ENCODE measurements at regions not wholly inside any gene's neighbourhood (a gene's known extent, or its start where the extent isn't known, plus 50 kb on each side); places are given as distances from the start of the nearest gene placed in this dataset.

GRCh38 chr2:221272729-221273128 lies 299.4 kb downstream of the EPHA4 start:
- Histone ChIP-seq H3K27ac (ENCODE audit: low read depth, low read length) (no peak overlapping the region), H3K23ac (ENCODE audit: low read length) (no peak overlapping the region), H3K79me1 (ENCODE audit: low read length) (no peaks in the 10 kb centered on the region), H3K18ac (ENCODE audit: low read length) (no peak overlapping the region), H3K56ac (ENCODE audit: low read length) (no peak overlapping the region), H2BK15ac (replicated peaks; ENCODE audit: low read depth) (no peak overlapping the region), H3K79me2 (ENCODE audit: control insufficient read depth, insufficient read depth, low read length) (no peaks in the 10 kb centered on the region), H4K8ac (ENCODE audit: low read depth, low read length) (no peak overlapping the region), H3K27me3 (ENCODE audit: insufficient read depth, low read length, poor library complexity) (no peaks in the 10 kb centered on the region), H2BK120ac (ENCODE audit: low read depth, low read length) (no peak overlapping the region), H2AK5ac (ENCODE audit: low read length) (no peak overlapping the region), H4K5ac (ENCODE audit: low read length) (no peak overlapping the region), H3K4me3 (ENCODE audit: low read length) (no peak overlapping the region), H3K4me1 (ENCODE audit: control insufficient read depth, low read depth, low read length) (no peaks in the 10 kb centered on the region), H3K9ac (ENCODE audit: low read length) (no peak overlapping the region), H3K36me3 (ENCODE audit: control insufficient read depth, insufficient read depth, low read length) (no peaks in the 10 kb centered on the region), H3K4me2 (ENCODE audit: low read length) (no peak overlapping the region), H2BK5ac (ENCODE audit: low read length) (no peak overlapping the region), H3K4ac (ENCODE audit: low read depth, low read length) (no peak overlapping the region)
- no CpG with 5 or more reads among the region's 3 CpGs for WGBS (ENCODE audit: extremely low coverage, insufficient coverage, low lambda C conversion rate)
- no peak for DNase-seq

- no peaks in the 10 kb centered on the region for H3K27me3 ChIP-seq (ENCODE audit: insufficient read depth, low read length, poor library complexity)
- no peak overlapping the region for H3K4me2 ChIP-seq (ENCODE audit: low read length)
- H3K4ac ChIP-seq (ENCODE audit: low read depth, low read length) = no peak overlapping the region
- no peak overlapping the region for H2BK120ac ChIP-seq (ENCODE audit: low read depth, low read length)
- no peak overlapping the region for H2BK15ac ChIP-seq (replicated peaks; ENCODE audit: low read depth)
- H3K4me1 ChIP-seq (ENCODE audit: control insufficient read depth, low read depth, low read length) = no peaks in the 10 kb centered on the region
- no peak overlapping the region for H3K18ac ChIP-seq (ENCODE audit: low read length)
- H2AK5ac ChIP-seq (ENCODE audit: low read length) = no peak overlapping the region
- WGBS (ENCODE audit: extremely low coverage, insufficient coverage, low lambda C conversion rate) = no CpG with 5 or more reads among the region's 1 CpG
- no peak overlapping the region for H2BK5ac ChIP-seq (ENCODE audit: low read length)
- H3K9ac ChIP-seq (ENCODE audit: low read length) = no peak overlapping the region
- no peak overlapping the region for H3K56ac ChIP-seq (ENCODE audit: low read length)
- no peak for DNase-seq
- no peaks in the 10 kb centered on the region for H3K36me3 ChIP-seq (ENCODE audit: control insufficient read depth, insufficient read depth, low read length)
- H4K8ac ChIP-seq (ENCODE audit: low read depth, low read length) = no peak overlapping the region
- no peak overlapping the region for H4K5ac ChIP-seq (ENCODE audit: low read length)
- no peaks in the 10 kb centered on the region for H3K79me1 ChIP-seq (ENCODE audit: low read length)
- no peaks in the 10 kb centered on the region for H3K79me2 ChIP-seq (ENCODE audit: control insufficient read depth, insufficient read depth, low read length)
- no peak overlapping the region for H3K23ac ChIP-seq (ENCODE audit: low read length)
- H3K27ac ChIP-seq (ENCODE audit: low read depth, low read length) = no peak overlapping the region
- H3K4me3 ChIP-seq (ENCODE audit: low read length) = no peak overlapping the region
Measured at GRCh38 chr2:221276033-221276432, 296.1 kb downstream of the EPHA4 start.

DNA sequence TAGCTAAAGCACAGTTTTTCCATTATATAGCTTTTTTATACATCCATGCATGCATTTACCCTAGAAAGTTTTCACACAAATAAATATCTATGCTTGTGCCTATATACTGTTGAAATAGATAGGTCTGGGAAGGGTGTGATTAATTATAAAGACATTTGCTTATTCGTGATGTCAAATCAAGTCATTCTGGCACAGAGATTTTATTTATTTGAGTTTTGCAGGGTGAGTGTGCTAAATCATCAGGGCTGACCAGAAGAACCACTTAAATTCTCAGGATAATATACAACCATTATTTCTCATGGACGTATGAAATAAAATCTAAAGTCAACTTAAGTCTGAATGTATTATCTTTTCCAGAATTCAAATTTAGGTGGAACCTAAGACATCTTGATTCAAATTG lies 295.5 kb downstream of the EPHA4 start:
- no peaks in the 10 kb centered on the region for H3K27me3 ChIP-seq (ENCODE audit: insufficient read depth, low read length, poor library complexity)
- no peaks in the 10 kb centered on the region for H3K79me2 ChIP-seq (ENCODE audit: control insufficient read depth, insufficient read depth, low read length)
- H4K8ac ChIP-seq (ENCODE audit: low read depth, low read length) = no peak overlapping the region
- H3K79me1 ChIP-seq (ENCODE audit: low read length) = no peaks in the 10 kb centered on the region
- no peak overlapping the region for H3K56ac ChIP-seq (ENCODE audit: low read length)
- H2BK120ac ChIP-seq (ENCODE audit: low read depth, low read length) = no peak overlapping the region
- H3K23ac ChIP-seq (ENCODE audit: low read length) = no peak overlapping the region
- H3K9ac ChIP-seq (ENCODE audit: low read length) = no peak overlapping the region
- no peaks in the 10 kb centered on the region for H3K4me1 ChIP-seq (ENCODE audit: control insufficient read depth, low read depth, low read length)
- H2BK15ac ChIP-seq (replicated peaks; ENCODE audit: low read depth) = no peak overlapping the region
- no peak overlapping the region for H3K18ac ChIP-seq (ENCODE audit: low read length)
- H4K5ac ChIP-seq (ENCODE audit: low read length) = no peak overlapping the region
- H3K36me3 ChIP-seq (ENCODE audit: control insufficient read depth, insufficient read depth, low read length) = no peaks in the 10 kb centered on the region
- H3K4me2 ChIP-seq (ENCODE audit: low read length) = no peak overlapping the region
- no CpG with 5 or more reads among the region's 2 CpGs for WGBS (ENCODE audit: extremely low coverage, insufficient coverage, low lambda C conversion rate)
- no peak overlapping the region for H3K27ac ChIP-seq (ENCODE audit: low read depth, low read length)
- no peak overlapping the region for H2AK5ac ChIP-seq (ENCODE audit: low read length)
- DNase-seq = no peak
- H2BK5ac ChIP-seq (ENCODE audit: low read length) = no peak overlapping the region
- H3K4me3 ChIP-seq (ENCODE audit: low read length) = no peak overlapping the region
- no peak overlapping the region for H3K4ac ChIP-seq (ENCODE audit: low read depth, low read length)

GRCh38 chr2:221282386-221282785 lies 289.7 kb downstream of the EPHA4 start:
- no peak overlapping the region for H4K8ac ChIP-seq (ENCODE audit: low read depth, low read length)
- H3K79me1 ChIP-seq (ENCODE audit: low read length) = no peaks in the 10 kb centered on the region
- no peak overlapping the region for H3K56ac ChIP-seq (ENCODE audit: low read length)
- no CpG with 5 or more reads among the region's 4 CpGs for WGBS (ENCODE audit: extremely low coverage, insufficient coverage, low lambda C conversion rate)
- H3K27me3 ChIP-seq (ENCODE audit: insufficient read depth, low read length, poor library complexity) = no peaks in the 10 kb centered on the region
- H3K36me3 ChIP-seq (ENCODE audit: control insufficient read depth, insufficient read depth, low read length) = no peaks in the 10 kb centered on the region
- no peak overlapping the region for H2AK5ac ChIP-seq (ENCODE audit: low read length)
- no peak overlapping the region for H3K27ac ChIP-seq (ENCODE audit: low read depth, low read length)
- H3K4me3 ChIP-seq (ENCODE audit: low read length) = no peak overlapping the region
- H2BK15ac ChIP-seq (replicated peaks; ENCODE audit: low read depth) = no peak overlapping the region
- H3K9ac ChIP-seq (ENCODE audit: low read length) = no peak overlapping the region
- H2BK5ac ChIP-seq (ENCODE audit: low read length) = no peak overlapping the region
- no peak overlapping the region for H3K4me2 ChIP-seq (ENCODE audit: low read length)
- H3K23ac ChIP-seq (ENCODE audit: low read length) = no peak overlapping the region
- no peaks in the 10 kb centered on the region for H3K4me1 ChIP-seq (ENCODE audit: control insufficient read depth, low read depth, low read length)
- no peak overlapping the region for H3K18ac ChIP-seq (ENCODE audit: low read length)
- peak; percentile 68 for DNase-seq
- H3K79me2 ChIP-seq (ENCODE audit: control insufficient read depth, insufficient read depth, low read length) = no peaks in the 10 kb centered on the region
- no peak overlapping the region for H2BK120ac ChIP-seq (ENCODE audit: low read depth, low read length)
- H4K5ac ChIP-seq (ENCODE audit: low read length) = no peak overlapping the region
- H3K4ac ChIP-seq (ENCODE audit: low read depth, low read length) = no peak overlapping the region

DNA sequence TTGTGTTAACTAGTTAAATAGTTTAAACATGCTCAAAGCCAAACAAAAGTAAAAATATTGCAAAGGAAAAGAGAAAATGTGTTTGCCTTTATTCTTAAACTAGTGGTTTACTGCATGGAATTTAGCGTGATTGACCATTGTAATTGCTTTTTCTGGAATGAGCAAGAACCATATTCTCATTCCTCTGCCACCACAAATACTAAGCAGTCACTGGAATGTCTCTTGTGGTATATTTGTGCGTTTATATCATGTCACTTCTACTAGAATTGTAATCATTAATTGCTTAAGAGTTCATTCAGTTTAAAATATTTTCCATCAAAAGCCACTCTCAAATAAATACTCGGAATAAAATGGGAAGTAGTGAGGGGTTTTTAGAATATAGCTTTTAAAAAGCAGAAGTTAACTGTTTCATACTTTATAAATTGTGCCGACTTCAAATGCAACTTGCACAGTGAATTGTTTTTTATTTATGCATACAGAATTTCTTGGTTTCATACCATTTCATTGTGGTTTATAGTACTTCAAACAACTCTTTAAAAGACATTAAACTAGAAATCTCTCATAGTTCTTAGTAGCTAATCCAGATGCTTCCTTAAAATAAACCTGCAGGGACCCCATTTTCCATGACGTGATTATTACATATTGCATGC lies 288.1 kb downstream of the EPHA4 start:
- no peak overlapping the region for H3K4me3 ChIP-seq (ENCODE audit: low read length)
- DNase-seq = no peak
- H3K27me3 ChIP-seq (ENCODE audit: insufficient read depth, low read length, poor library complexity) = no peaks in the 10 kb centered on the region
- H3K4ac ChIP-seq (ENCODE audit: low read depth, low read length) = no peak overlapping the region
- H3K56ac ChIP-seq (ENCODE audit: low read length) = no peak overlapping the region
- H3K4me2 ChIP-seq (ENCODE audit: low read length) = no peak overlapping the region
- no peaks in the 10 kb centered on the region for H3K79me2 ChIP-seq (ENCODE audit: control insufficient read depth, insufficient read depth, low read length)
- H2AK5ac ChIP-seq (ENCODE audit: low read length) = no peak overlapping the region
- H3K79me1 ChIP-seq (ENCODE audit: low read length) = no peaks in the 10 kb centered on the region
- H3K36me3 ChIP-seq (ENCODE audit: control insufficient read depth, insufficient read depth, low read length) = no peaks in the 10 kb centered on the region
- no peak overlapping the region for H2BK120ac ChIP-seq (ENCODE audit: low read depth, low read length)
- H4K5ac ChIP-seq (ENCODE audit: low read length) = no peak overlapping the region
- WGBS (ENCODE audit: extremely low coverage, insufficient coverage, low lambda C conversion rate) = no CpG with 5 or more reads among the region's 5 CpGs
- no peak overlapping the region for H3K9ac ChIP-seq (ENCODE audit: low read length)
- no peaks in the 10 kb centered on the region for H3K4me1 ChIP-seq (ENCODE audit: control insufficient read depth, low read depth, low read length)
- no peak overlapping the region for H4K8ac ChIP-seq (ENCODE audit: low read depth, low read length)
- no peak overlapping the region for H2BK5ac ChIP-seq (ENCODE audit: low read length)
- no peak overlapping the region for H3K18ac ChIP-seq (ENCODE audit: low read length)
- no peak overlapping the region for H2BK15ac ChIP-seq (replicated peaks; ENCODE audit: low read depth)
- no peak overlapping the region for H3K23ac ChIP-seq (ENCODE audit: low read length)
- no peak overlapping the region for H3K27ac ChIP-seq (ENCODE audit: low read depth, low read length)

DNA sequence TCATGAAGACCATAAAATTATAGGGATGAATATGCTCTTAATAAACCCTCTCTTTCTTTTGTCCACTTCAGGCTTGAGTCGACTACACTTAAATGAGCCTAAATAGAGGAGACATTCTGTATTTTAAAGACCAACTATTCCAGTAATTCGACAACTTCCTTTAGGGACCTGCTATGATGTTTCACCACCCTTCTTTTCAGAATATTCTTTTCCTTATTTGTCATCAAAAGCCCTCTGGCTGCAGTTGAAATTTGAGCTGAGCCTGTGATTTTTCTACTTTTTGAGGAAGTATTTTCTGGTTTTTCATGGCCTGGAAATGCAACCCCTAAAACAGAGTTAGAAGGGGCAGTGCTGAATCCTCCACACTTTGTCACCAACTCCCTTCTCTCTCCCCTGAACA lies 287.0 kb downstream of the EPHA4 start:
- no peaks in the 10 kb centered on the region for H3K79me2 ChIP-seq (ENCODE audit: control insufficient read depth, insufficient read depth, low read length)
- H2BK120ac ChIP-seq (ENCODE audit: low read depth, low read length) = no peak overlapping the region
- H3K27me3 ChIP-seq (ENCODE audit: insufficient read depth, low read length, poor library complexity) = no peaks in the 10 kb centered on the region
- H4K5ac ChIP-seq (ENCODE audit: low read length) = no peak overlapping the region
- no peak overlapping the region for H3K27ac ChIP-seq (ENCODE audit: low read depth, low read length)
- no peak overlapping the region for H3K23ac ChIP-seq (ENCODE audit: low read length)
- H3K36me3 ChIP-seq (ENCODE audit: control insufficient read depth, insufficient read depth, low read length) = no peaks in the 10 kb centered on the region
- H3K4me3 ChIP-seq (ENCODE audit: low read length) = no peak overlapping the region
- H3K56ac ChIP-seq (ENCODE audit: low read length) = no peak overlapping the region
- H3K79me1 ChIP-seq (ENCODE audit: low read length) = no peaks in the 10 kb centered on the region
- H2AK5ac ChIP-seq (ENCODE audit: low read length) = no peak overlapping the region
- no peak overlapping the region for H4K8ac ChIP-seq (ENCODE audit: low read depth, low read length)
- H2BK5ac ChIP-seq (ENCODE audit: low read length) = no peak overlapping the region
- H3K18ac ChIP-seq (ENCODE audit: low read length) = no peak overlapping the region
- H3K4me2 ChIP-seq (ENCODE audit: low read length) = no peak overlapping the region
- WGBS (ENCODE audit: extremely low coverage, insufficient coverage, low lambda C conversion rate) = no CpG with 5 or more reads among the region's 2 CpGs
- no peaks in the 10 kb centered on the region for H3K4me1 ChIP-seq (ENCODE audit: control insufficient read depth, low read depth, low read length)
- no peak for DNase-seq
- no peak overlapping the region for H2BK15ac ChIP-seq (replicated peaks; ENCODE audit: low read depth)
- H3K9ac ChIP-seq (ENCODE audit: low read length) = no peak overlapping the region
- H3K4ac ChIP-seq (ENCODE audit: low read depth, low read length) = no peak overlapping the region

Data from mesendoderm (in vitro differentiated cells).